H9 (cell line): ENCODE measurements at regions not wholly inside any gene's neighbourhood (a gene's known extent, or its start where the extent isn't known, plus 50 kb on each side); places are given as distances from the start of the nearest gene placed in this dataset.

ENCODE experiments used
- DNase-seq: peaks from one replicate; pipeline ENCODE4 v3.0.0-alpha.2; 2017
- H2AFZ ChIP-seq: one replicate; pipeline ENCODE4 v1.6.1; 2013; ENCODE audit warnings: mild to moderate bottlenecking, low read length, control low read depth, moderate library complexity
- H2AK5ac ChIP-seq: 2 replicates; pipeline ENCODE4 v1.6.1; 2013; ENCODE audit warnings: low read length, control low read depth, mixed read lengths; ENCODE audit not compliant: insufficient read length
- H2BK120ac ChIP-seq: one replicate; pipeline ENCODE4 v1.6.1; 2013; ENCODE audit warnings: low read depth, mild to moderate bottlenecking, low read length, control low read depth, inconsistent platforms; ENCODE audit not compliant: poor library complexity, severe bottlenecking
- H2BK12ac ChIP-seq: 2 replicates; pipeline ENCODE4 v1.6.1; 2013; ENCODE audit warnings: low read length, control low read depth, mixed read lengths, low read depth; ENCODE audit not compliant: insufficient read length
- H2BK15ac ChIP-seq: 2 replicates; pipeline ENCODE4 v1.6.1; 2013; ENCODE audit warnings: low read depth, low read length, control low read depth
- H2BK20ac ChIP-seq: one replicate; pipeline ENCODE4 v1.6.1; 2013; ENCODE audit warnings: low read depth, mild to moderate bottlenecking, low read length, control low read depth, inconsistent platforms; ENCODE audit not compliant: poor library complexity, severe bottlenecking
- H2BK5ac ChIP-seq: 2 replicates; pipeline ENCODE4 v1.6.1; 2013; ENCODE audit warnings: low read length, control low read depth, mixed read lengths; ENCODE audit not compliant: insufficient read length
- H3K14ac ChIP-seq: 2 replicates; pipeline ENCODE4 v1.6.1; 2013; ENCODE audit warnings: low read length, control low read depth; ENCODE audit not compliant: insufficient read depth
- H3K18ac ChIP-seq: 2 replicates; pipeline ENCODE4 v1.6.1; 2013; ENCODE audit warnings: low read depth, mild to moderate bottlenecking, mixed read lengths, low read length, control low read depth; ENCODE audit not compliant: insufficient read length
- H3K23ac ChIP-seq: 2 replicates; pipeline ENCODE4 v1.6.1; 2013; ENCODE audit warnings: low read length, control low read depth, mixed read lengths, low read depth; ENCODE audit not compliant: insufficient read length
- H3K23me2 ChIP-seq: 2 replicates; pipeline ENCODE4 v1.6.1; 2013; ENCODE audit warnings: low read depth, mild to moderate bottlenecking, mixed read lengths, low read length, control low read depth; ENCODE audit not compliant: insufficient read length, poor library complexity, severe bottlenecking
- H3K27ac ChIP-seq: 2 replicates; pipeline ENCODE4 v1.5.1; 2013; ENCODE audit warnings: low read length, control low read depth, mixed read lengths, low read depth; ENCODE audit not compliant: insufficient read length
- H3K27me3 ChIP-seq: 2 replicates; pipeline ENCODE4 v1.6.1; 2013; ENCODE audit warnings: low read length, control low read depth, inconsistent platforms; ENCODE audit not compliant: insufficient read depth
- H3K4ac ChIP-seq: 2 replicates; pipeline ENCODE4 v1.6.1; 2013; ENCODE audit warnings: low read depth, mild to moderate bottlenecking, control low read depth, inconsistent platforms, low read length, moderate library complexity
- H3K4me1 ChIP-seq: 2 replicates; pipeline ENCODE4 v1.6.1; 2013; ENCODE audit warnings: low read length, control low read depth, inconsistent platforms; ENCODE audit not compliant: insufficient read depth
- H3K4me2 ChIP-seq: 2 replicates; pipeline ENCODE4 v1.6.1; 2013; ENCODE audit warnings: low read length, control low read depth, mixed read lengths; ENCODE audit not compliant: insufficient read length, insufficient read depth
- H3K56ac ChIP-seq: 2 replicates; pipeline ENCODE4 v1.6.1; 2013; ENCODE audit warnings: low read depth, mild to moderate bottlenecking, mixed read lengths, low read length, control low read depth; ENCODE audit not compliant: insufficient read length
- H3K79me1 ChIP-seq: 2 replicates; pipeline ENCODE4 v1.6.1; 2013; ENCODE audit warnings: low read depth, mild to moderate bottlenecking, moderate library complexity, low read length, control low read depth, inconsistent platforms; ENCODE audit not compliant: insufficient read depth, poor library complexity, severe bottlenecking
- H3K79me2 ChIP-seq: 2 replicates; pipeline ENCODE4 v1.6.1; 2013; ENCODE audit warnings: low read length, control low read depth, inconsistent platforms; ENCODE audit not compliant: insufficient read depth
- H3K9ac ChIP-seq: 2 replicates; pipeline ENCODE4 v1.6.1; 2013; ENCODE audit warnings: low read length, control low read depth, mixed read lengths; ENCODE audit not compliant: insufficient read length; ENCODE audit errors: extremely low read depth
- H3K9me3 ChIP-seq: one replicate; pipeline ENCODE4 v1.6.1; 2013; ENCODE audit warnings: low read depth, low read length, inconsistent platforms; ENCODE audit not compliant: control insufficient read depth
- H3T11ph ChIP-seq: one replicate; pipeline ENCODE4 v1.6.1; 2013; ENCODE audit warnings: mild to moderate bottlenecking, low read length, control low read depth, inconsistent platforms
- H4K20me1 ChIP-seq: one replicate; pipeline ENCODE4 v1.6.1; 2013; ENCODE audit not compliant: control insufficient read depth, insufficient read length, insufficient read depth
- H4K5ac ChIP-seq: 2 replicates; pipeline ENCODE4 v1.6.1; 2013; ENCODE audit warnings: low read depth, mild to moderate bottlenecking, mixed read lengths, low read length, control low read depth; ENCODE audit not compliant: insufficient read length
- H4K8ac ChIP-seq: replicated peaks from 2 replicates; pipeline ENCODE4 v1.6.1; 2013; ENCODE audit warnings: low read length, control low read depth, mixed read lengths, low read depth; ENCODE audit not compliant: insufficient read length
- H4K91ac ChIP-seq: 2 replicates; pipeline ENCODE4 v1.6.1; 2013; ENCODE audit warnings: low read depth, mild to moderate bottlenecking, moderate library complexity, mixed read lengths, low read length, control low read depth; ENCODE audit not compliant: insufficient read length
- H3K27ac Mint-ChIP-seq, 3 experiments: 2 replicates in 2 of 3; 3 replicates in 1 of 3; pipeline ENCODE4 v1.8.0; 2020 to 2021; ENCODE audit warnings: mixed read lengths in 3 of 3, mild to moderate bottlenecking in 1 of 3, moderate library complexity in 1 of 3
- H3K27me3 Mint-ChIP-seq: 2 replicates; pipeline ENCODE4 v1.8.0; 2021; ENCODE audit warnings: low read depth, mild to moderate bottlenecking, moderate library complexity, mixed read lengths
- H3K36me3 Mint-ChIP-seq, 3 experiments: 2 replicates in 2 of 3; 3 replicates in 1 of 3; pipeline ENCODE4 v1.8.0; 2020 to 2021; ENCODE audit warnings: low read depth in 3 of 3, mixed read lengths in 3 of 3; ENCODE audit not compliant: insufficient read depth in 1 of 3
- H3K4me1 Mint-ChIP-seq, 2 experiments: 2 replicates each; pipeline ENCODE4 v1.8.0; 2020; ENCODE audit warnings: mixed read lengths in 2 of 2
- H3K4me3 Mint-ChIP-seq, 2 experiments: 2 replicates in 1 of 2; 3 replicates in 1 of 2; pipeline ENCODE4 v1.8.0; 2020 to 2021; ENCODE audit warnings: mild to moderate bottlenecking in 2 of 2, mixed read lengths in 2 of 2, moderate library complexity in 1 of 2
- H3K9me3 Mint-ChIP-seq, 2 experiments: 2 replicates in 1 of 2; 3 replicates in 1 of 2; pipeline ENCODE4 v1.8.0; 2020; ENCODE audit warnings: mild to moderate bottlenecking in 2 of 2, mixed read lengths in 2 of 2, moderate library complexity in 1 of 2
- CTCF ChIP-seq: fragments of 200-600 bp; sonication (generic); conservative IDR thresholded peaks from 3 replicates; pipeline ENCODE4 v1.8.0; 2021; ENCODE audit warnings: antibody characterized with exemption, mild to moderate bottlenecking
- WGBS: extraction: QIAGEN DNeasy Blood & Tissue Kit; methylation state at CpG from one replicate; pipeline ENCODE4 v1.1.7; 2013; ENCODE audit warnings: missing lambda C conversion rate, low lambda C conversion rate, mixed read lengths; ENCODE audit not compliant: insufficient read length; ENCODE audit errors: extremely low coverage; 5-methylcytosine and 5-hydroxymethylcytosine counted together

- peaks cover 6 to 12% of the 10 kb centered on the region in 2 experiments for H3K4me1 Mint-ChIP-seq
- Histone ChIP-seq H4K5ac (no peak overlapping the region), H2BK20ac (no peak overlapping the region), H3K4ac (no peak overlapping the region), H3K79me1 (no peaks in the 10 kb centered on the region), H3K23ac (no peak overlapping the region), H2BK12ac (no peak overlapping the region), H3K23me2 (no peaks in the 10 kb centered on the region), H3K9me3 (no peaks in the 10 kb centered on the region), H2AFZ (no peak overlapping the region), H2BK15ac (no peak overlapping the region), H3K4me2 (no peak overlapping the region), H4K91ac (no peak overlapping the region), H3T11ph (no peak overlapping the region), H2BK5ac (no peak overlapping the region), H3K4me1 (no peaks in the 10 kb centered on the region), H2BK120ac (no peak overlapping the region), H3K14ac (no peak overlapping the region), H3K9ac (no peak overlapping the region), H4K8ac (no peak overlapping the region), H3K79me2 (no peaks in the 10 kb centered on the region), H3K56ac (no peak overlapping the region), H3K27me3 (no peaks in the 10 kb centered on the region), H3K18ac (no peak overlapping the region), H2AK5ac (no peak overlapping the region), H3K27ac (no peak overlapping the region), H4K20me1 (peaks cover 2% of the 10 kb centered on the region)
- H3K27me3 Mint-ChIP-seq: peaks cover 3% of the 10 kb centered on the region
- no peak overlapping the region for H3K27ac Mint-ChIP-seq
- no peaks in the 10 kb centered on the region for H3K36me3 Mint-ChIP-seq
- no peak for DNase-seq
- no peak overlapping the region for H3K4me3 Mint-ChIP-seq
- no CpG with 5 or more reads among the region's 2 CpGs for WGBS
- TF ChIP-seq CTCF: no peak
- peaks cover 0 to 6% of the 10 kb centered on the region in 2 experiments; a peak in 3 of 5 replicates for H3K9me3 Mint-ChIP-seq
Observed at GRCh38 chr15:26043018-26043417, 179.9 kb upstream of the ATP10A start.
